ENCODE measurements at regions not wholly inside any gene's neighbourhood (a gene's known extent, or its start where the extent isn't known, plus 50 kb on each side); places are given as distances from the start of the nearest gene placed in this dataset.

DNA sequence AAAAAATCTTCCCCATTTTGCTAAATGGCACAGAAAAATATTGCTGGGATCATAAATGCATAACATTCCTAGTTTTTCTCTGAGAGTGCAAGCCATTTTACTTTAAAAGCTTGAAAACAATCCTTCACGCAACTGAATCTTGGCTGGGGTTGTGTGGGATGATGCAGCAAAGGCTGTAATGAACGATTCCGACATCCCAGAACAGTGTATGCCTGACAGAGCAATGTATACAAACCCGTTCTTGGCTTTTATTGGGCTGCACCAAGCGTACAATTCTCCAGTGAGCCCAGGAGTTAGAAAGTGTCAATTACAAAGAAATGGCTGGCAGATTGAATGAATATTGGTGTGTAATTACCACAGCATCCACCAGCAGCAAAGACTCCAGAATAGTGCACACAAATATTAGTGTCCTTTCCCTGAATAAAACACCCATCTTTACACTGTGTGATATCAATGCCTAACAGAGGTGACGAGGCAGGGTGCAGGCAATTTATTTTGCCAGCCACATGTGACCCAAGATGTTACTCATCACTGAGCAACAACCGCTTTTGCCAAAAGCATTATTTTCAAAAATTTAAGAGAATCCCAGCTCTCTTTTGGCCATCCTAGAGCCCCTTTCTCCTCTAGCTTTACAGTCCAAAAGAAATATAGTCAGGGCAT, 578.6 kb upstream of the CHAC2 start (continued):
- TF ChIP-seq, protein P1, sequence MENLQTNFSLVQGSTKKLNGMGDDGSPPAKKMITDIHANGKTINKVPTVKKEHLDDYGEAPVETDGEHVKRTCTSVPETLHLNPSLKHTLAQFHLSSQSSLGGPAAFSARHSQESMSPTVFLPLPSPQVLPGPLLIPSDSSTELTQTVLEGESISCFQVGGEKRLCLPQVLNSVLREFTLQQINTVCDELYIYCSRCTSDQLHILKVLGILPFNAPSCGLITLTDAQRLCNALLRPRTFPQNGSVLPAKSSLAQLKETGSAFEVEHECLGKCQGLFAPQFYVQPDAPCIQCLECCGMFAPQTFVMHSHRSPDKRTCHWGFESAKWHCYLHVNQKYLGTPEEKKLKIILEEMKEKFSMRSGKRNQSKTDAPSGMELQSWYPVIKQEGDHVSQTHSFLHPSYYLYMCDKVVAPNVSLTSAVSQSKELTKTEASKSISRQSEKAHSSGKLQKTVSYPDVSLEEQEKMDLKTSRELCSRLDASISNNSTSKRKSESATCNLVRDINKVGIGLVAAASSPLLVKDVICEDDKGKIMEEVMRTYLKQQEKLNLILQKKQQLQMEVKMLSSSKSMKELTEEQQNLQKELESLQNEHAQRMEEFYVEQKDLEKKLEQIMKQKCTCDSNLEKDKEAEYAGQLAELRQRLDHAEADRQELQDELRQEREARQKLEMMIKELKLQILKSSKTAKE (IDR thresholded peaks at IDR 0.05; ENCODE audit: low read depth, poor library complexity, severe bottlenecking), result no peak
- TF ChIP-seq ZBED1 (IDR thresholded peaks at IDR 0.05; ENCODE audit: borderline replicate concordance) (no peak), ZNF384 (IDR thresholded peaks at IDR 0.05; ENCODE audit: borderline replicate concordance, low read depth, low read length) (no peak), IRF4 (IDR thresholded peaks at IDR 0.05; ENCODE audit: low read depth, low read length) (no peak), IKZF1 (conservative IDR thresholded peaks at IDR 0.05) (no peak)
- TF ChIP-seq, protein P2, sequence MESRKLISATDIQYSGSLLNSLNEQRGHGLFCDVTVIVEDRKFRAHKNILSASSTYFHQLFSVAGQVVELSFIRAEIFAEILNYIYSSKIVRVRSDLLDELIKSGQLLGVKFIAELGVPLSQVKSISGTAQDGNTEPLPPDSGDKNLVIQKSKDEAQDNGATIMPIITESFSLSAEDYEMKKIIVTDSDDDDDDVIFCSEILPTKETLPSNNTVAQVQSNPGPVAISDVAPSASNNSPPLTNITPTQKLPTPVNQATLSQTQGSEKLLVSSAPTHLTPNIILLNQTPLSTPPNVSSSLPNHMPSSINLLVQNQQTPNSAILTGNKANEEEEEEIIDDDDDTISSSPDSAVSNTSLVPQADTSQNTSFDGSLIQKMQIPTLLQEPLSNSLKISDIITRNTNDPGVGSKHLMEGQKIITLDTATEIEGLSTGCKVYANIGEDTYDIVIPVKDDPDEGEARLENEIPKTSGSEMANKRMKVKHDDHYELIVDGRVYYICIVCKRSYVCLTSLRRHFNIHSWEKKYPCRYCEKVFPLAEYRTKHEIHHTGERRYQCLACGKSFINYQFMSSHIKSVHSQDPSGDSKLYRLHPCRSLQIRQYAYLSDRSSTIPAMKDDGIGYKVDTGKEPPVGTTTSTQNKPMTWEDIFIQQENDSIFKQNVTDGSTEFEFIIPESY (IDR thresholded peaks at IDR 0.05), result no peak
- TF ChIP-seq, protein P3, sequence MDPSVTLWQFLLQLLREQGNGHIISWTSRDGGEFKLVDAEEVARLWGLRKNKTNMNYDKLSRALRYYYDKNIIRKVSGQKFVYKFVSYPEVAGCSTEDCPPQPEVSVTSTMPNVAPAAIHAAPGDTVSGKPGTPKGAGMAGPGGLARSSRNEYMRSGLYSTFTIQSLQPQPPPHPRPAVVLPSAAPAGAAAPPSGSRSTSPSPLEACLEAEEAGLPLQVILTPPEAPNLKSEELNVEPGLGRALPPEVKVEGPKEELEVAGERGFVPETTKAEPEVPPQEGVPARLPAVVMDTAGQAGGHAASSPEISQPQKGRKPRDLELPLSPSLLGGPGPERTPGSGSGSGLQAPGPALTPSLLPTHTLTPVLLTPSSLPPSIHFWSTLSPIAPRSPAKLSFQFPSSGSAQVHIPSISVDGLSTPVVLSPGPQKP (IDR thresholded peaks at IDR 0.05; ENCODE audit: low read depth, low read length), result no peak
- TF ChIP-seq, protein P4, sequence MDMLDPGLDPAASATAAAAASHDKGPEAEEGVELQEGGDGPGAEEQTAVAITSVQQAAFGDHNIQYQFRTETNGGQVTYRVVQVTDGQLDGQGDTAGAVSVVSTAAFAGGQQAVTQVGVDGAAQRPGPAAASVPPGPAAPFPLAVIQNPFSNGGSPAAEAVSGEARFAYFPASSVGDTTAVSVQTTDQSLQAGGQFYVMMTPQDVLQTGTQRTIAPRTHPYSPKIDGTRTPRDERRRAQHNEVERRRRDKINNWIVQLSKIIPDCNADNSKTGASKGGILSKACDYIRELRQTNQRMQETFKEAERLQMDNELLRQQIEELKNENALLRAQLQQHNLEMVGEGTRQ (IDR thresholded peaks at IDR 0.05; ENCODE audit: borderline replicate concordance, low read depth, low read length), result no peak
